ENCODE measurements at regions not wholly inside any gene's neighbourhood (a gene's known extent, or its start where the extent isn't known, plus 50 kb on each side); places are given as distances from the start of the nearest gene placed in this dataset.

DNA sequence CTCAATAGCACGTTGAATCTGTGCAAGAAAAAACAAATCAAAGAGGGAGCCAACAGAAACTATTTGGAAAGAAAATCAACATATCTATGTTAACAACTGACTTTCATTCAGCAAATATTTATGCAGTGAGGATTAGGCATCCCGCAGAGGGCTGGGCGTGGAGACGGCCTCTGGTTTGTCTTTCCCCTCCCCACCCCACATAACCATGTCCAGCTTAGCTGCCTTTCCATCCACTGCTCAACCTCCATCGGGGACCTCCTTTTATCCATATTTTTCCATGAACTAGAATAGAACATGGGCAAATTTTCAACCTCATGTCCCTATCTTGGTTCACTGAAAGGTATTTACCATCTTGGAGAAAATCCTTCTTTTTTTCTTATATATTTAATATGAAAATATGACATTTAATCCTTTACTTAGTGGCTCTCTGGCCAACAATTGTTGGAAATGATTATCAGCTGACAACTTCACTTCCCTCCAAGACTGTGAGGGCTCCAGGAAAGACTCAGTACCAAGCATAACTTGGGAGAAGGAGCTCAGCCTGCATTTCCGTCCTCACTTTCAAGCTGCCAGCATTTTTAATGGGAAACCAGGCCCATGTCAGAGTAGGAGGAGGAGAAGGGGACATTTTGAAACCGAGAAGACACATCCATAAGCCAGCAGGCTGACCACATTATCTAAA is 462.6 kb upstream of the MAF start:
- TF ChIP-seq, protein P1, sequence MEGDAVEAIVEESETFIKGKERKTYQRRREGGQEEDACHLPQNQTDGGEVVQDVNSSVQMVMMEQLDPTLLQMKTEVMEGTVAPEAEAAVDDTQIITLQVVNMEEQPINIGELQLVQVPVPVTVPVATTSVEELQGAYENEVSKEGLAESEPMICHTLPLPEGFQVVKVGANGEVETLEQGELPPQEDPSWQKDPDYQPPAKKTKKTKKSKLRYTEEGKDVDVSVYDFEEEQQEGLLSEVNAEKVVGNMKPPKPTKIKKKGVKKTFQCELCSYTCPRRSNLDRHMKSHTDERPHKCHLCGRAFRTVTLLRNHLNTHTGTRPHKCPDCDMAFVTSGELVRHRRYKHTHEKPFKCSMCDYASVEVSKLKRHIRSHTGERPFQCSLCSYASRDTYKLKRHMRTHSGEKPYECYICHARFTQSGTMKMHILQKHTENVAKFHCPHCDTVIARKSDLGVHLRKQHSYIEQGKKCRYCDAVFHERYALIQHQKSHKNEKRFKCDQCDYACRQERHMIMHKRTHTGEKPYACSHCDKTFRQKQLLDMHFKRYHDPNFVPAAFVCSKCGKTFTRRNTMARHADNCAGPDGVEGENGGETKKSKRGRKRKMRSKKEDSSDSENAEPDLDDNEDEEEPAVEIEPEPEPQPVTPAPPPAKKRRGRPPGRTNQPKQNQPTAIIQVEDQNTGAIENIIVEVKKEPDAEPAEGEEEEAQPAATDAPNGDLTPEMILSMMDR (IDR thresholded peaks at IDR 0.05), result no peak
- no peak for TF ChIP-seq POLR2A (IDR thresholded peaks at IDR 0.05)

Data from right lobe of liver (tissue), 4 donors.